ENCODE measurements at regions not wholly inside any gene's neighbourhood (a gene's known extent, or its start where the extent isn't known, plus 50 kb on each side); places are given as distances from the start of the nearest gene placed in this dataset.

GRCh38 chr3:27059489-27059888 lies 309.7 kb downstream of the NEK10 start:
- TF ChIP-seq CTCF (IDR thresholded peaks at IDR 0.05; ENCODE audit: low read depth, low read length) (no peak), MAX (IDR thresholded peaks at IDR 0.05; ENCODE audit: low read depth, low read length) (no peak), MYC (IDR thresholded peaks at IDR 0.05; ENCODE audit: low read depth, low read length) (no peak), POLR2A (IDR thresholded peaks at IDR 0.05; ENCODE audit: extremely low read depth, insufficient read length) (no peak)
- H3K4me3 ChIP-seq (ENCODE audit: low read depth, low read length) = no peak overlapping the region
- DNase-seq (ENCODE audit: low read depth) = no peak

Data from NB4 (cell line).